GM13976 (cell line): ENCODE measurements at regions not wholly inside any gene's neighbourhood (a gene's known extent, or its start where the extent isn't known, plus 50 kb on each side); places are given as distances from the start of the nearest gene placed in this dataset.

ENCODE experiments used
- DNase-seq: peaks from one replicate; pipeline ENCODE4 v3.0.0; 2012; ENCODE audit warnings: low spot score
- in situ Hi-C: fragments of 300-500 bp; cut with MboI; formaldehyde crosslinking; loops from one replicate; pipeline ENCODE4 v1.12.0; 2022; ENCODE audit warnings: low sequenced_read_pairs, mixed read lengths, inconsistent platforms; ENCODE audit not compliant: unreplicated experiment
- TF ChIP-seq, protein P1 (sequence below): IDR thresholded peaks from 2 replicates; pipeline ENCODE4 v1.5.1; 2012; ENCODE audit warnings: borderline replicate concordance, mild to moderate bottlenecking; ENCODE audit not compliant: insufficient read depth; ENCODE audit errors: extremely low read depth, missing control alignments, control extremely low read depth

DNA sequence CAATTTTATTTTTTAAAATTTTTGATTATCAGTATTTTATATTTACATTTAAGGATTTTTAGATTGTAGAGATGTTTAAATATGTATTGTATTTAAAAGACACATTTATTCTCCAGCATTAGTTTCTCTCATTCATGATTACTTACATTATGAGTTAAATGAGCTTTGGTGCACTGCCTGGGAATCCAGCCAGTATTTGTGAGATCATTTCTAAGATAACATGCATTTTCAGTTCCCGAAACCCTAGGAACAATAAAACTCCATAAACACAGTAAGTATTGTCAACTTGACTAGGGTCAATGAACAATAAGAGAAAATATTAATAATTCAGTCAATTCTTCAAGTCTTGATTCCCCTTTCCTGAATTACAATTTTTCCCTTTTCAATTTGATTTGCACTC, 403.3 kb downstream of the PLK2 start:
- in situ Hi-C loops, result no loop called here
- TF ChIP-seq, protein P1, sequence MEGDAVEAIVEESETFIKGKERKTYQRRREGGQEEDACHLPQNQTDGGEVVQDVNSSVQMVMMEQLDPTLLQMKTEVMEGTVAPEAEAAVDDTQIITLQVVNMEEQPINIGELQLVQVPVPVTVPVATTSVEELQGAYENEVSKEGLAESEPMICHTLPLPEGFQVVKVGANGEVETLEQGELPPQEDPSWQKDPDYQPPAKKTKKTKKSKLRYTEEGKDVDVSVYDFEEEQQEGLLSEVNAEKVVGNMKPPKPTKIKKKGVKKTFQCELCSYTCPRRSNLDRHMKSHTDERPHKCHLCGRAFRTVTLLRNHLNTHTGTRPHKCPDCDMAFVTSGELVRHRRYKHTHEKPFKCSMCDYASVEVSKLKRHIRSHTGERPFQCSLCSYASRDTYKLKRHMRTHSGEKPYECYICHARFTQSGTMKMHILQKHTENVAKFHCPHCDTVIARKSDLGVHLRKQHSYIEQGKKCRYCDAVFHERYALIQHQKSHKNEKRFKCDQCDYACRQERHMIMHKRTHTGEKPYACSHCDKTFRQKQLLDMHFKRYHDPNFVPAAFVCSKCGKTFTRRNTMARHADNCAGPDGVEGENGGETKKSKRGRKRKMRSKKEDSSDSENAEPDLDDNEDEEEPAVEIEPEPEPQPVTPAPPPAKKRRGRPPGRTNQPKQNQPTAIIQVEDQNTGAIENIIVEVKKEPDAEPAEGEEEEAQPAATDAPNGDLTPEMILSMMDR, result no peak
- DNase-seq, result no peak

DNA sequence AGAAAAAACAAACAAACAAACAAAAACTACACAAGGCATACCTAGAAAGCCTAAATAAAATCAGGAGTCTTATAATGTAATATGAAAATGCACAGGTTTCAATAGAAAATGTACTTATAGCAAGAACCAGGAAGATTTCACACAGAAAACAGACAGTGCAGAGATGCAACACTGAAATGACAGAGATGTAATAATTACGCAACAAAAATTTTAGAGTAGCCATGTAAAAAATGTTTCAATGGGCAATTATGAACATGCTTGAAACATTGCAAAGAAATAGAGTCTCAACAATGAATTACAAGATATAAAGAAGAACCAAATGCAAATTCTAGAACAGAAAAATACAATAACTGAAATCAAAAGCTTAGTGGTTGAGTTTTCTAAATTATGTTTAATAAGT, 405.9 kb downstream of the PLK2 start:
- no peak for DNase-seq
- TF ChIP-seq, protein P1, result no peak
- in situ Hi-C loops, result no loop called here

DNA sequence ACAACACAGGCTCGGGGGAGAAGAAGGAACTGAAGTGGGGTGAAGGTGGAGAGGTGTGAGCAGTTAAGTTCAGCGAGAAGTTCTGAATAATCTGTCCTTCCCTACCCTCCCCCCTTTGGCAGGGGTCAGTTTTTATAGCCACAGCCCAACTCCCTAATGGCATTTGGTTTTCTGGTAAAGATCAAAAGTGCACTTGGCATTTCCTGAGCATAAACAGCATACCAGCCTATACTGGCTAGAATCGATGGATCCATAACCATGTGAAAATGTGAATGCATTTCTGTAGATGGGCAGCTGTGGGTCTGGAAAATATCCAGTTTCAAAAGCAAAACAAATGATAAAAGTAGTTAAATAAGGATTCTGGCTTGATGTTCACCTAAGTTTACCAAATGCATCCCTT, 410.9 kb downstream of the PLK2 start:
- in situ Hi-C loops, result no loop called here
- TF ChIP-seq, protein P1, result no peak
- no peak for DNase-seq

DNA sequence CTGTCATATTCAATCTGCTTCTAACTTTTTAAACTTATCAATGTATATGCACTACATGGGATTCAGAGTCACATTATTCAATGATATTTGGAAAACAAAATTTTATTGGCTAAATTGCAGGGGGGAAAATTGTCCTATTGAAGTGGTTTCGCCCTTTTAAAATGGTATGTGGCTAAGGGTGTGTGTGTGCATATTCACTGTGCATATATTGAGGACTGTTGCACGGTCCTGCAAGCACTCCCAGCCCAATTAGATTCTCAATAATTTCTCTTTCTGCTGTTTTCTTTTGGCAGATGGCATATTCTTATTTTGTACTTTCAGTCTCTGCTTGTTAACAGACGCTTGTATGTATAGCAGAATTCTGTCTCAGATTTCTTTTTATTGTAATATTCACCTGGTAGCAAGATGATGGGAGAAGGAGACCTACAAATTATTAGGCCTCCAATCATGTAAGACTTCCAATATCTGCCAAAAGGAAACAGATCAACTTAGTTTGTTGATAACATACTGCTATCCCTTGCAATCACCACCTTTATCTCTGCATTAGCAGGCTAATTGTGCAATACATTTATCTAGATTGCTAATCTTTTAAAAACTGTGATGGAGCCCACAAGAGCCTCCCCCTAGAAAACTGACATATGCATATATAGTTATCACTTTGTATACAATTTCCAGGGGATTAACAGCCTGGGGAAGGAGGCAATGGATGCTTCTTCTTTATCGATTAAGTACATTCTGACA, 411.5 kb downstream of the PLK2 start:
- in situ Hi-C loops, result no loop called here
- DNase-seq, result no peak
- TF ChIP-seq, protein P1, result no peak

DNA sequence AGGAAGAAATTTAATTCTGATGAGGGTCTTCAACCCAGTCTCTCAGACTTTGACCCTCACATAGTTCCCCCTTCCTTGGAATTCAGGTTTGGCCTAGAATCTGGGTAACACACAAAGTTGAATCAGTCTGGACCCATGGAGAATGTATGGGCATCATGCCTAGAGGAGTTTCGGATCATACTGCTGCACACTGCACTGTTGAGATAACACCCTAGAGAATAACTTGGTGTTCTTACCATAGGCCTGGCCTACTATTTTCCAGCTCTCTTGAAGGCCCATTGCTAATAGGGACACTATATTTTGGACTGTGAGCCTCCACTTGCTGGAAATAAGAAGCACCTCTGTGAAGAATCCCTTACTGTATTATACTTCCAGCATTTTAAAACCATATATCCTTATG, 413.5 kb downstream of the PLK2 start:
- no peak for DNase-seq
- in situ Hi-C loops, result no loop called here
- TF ChIP-seq, protein P1, result no peak

DNA sequence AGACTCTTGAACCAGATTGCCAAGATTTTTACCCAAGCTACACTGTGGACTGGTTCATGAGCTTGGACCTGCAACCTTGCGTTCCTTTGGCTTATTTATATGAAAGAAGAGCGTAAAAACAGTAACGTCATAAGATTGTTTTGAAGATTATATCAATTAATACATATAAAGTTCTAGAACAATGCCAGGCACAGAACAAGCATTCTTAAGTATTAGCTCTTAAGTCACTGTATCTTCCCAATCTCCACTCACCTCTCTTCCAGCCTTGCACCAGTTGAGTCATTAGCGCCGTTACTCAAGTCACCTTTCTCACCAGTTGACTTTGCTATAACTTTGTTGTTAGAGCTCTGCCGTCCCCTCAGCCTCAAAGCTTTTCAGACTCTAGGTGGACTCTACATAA, 415.7 kb downstream of the PLK2 start:
- TF ChIP-seq, protein P1, result no peak
- in situ Hi-C loops, result no loop called here

More for the DNA sequence above, 415.7 kb downstream of the PLK2 start:
- DNase-seq, result no peak
